ENCODE measurements at regions not wholly inside any gene's neighbourhood (a gene's known extent, or its start where the extent isn't known, plus 50 kb on each side); places are given as distances from the start of the nearest gene placed in this dataset.

GRCh38 chr3:177948716-177949425 is 587.4 kb upstream of the KCNMB2 start:
- Histone ChIP-seq H3K27ac (no peak overlapping the region), H3K4me3 (no peak overlapping the region), H3K27me3 (no peaks in the 10 kb centered on the region), H3K9me3 (no peaks in the 10 kb centered on the region), H3K36me3 (no peaks in the 10 kb centered on the region), H3K4me1 (no peaks in the 10 kb centered on the region)
- no peak for DNase-seq
- TF ChIP-seq CTCF (IDR thresholded peaks at IDR 0.05) (no peak), POLR2A (IDR thresholded peaks at IDR 0.05) (no peak), EP300 (IDR thresholded peaks at IDR 0.05) (no peak), POLR2AphosphoS5 (IDR thresholded peaks at IDR 0.05) (no peak)
- intact Hi-C loops (cut with DNase I): no loop called here
- WGBS, 2 donors: 86 to 93% methylated on average over 4 of the region's 4 CpGs

- intact Hi-C loops (cut with DNase I): no loop called here
- no peaks in the 10 kb centered on the region for H3K27me3 ChIP-seq
- no peak for DNase-seq
- no peak overlapping the region for H3K27ac ChIP-seq
- H3K4me3 ChIP-seq: no peak overlapping the region
- 59 to 70% methylated on average over 5 of the region's 5 CpGs for WGBS, 2 donors
- peaks cover 0 to 18% (median 16%) of the 10 kb centered on the region in 4 donors for H3K4me1 ChIP-seq
- H3K36me3 ChIP-seq: no peaks in the 10 kb centered on the region
- TF ChIP-seq CTCF (IDR thresholded peaks at IDR 0.05): no peak
- no peak for TF ChIP-seq POLR2A (IDR thresholded peaks at IDR 0.05)
- no peak for TF ChIP-seq EP300 (IDR thresholded peaks at IDR 0.05)
- no peak for TF ChIP-seq POLR2AphosphoS5 (IDR thresholded peaks at IDR 0.05)
- H3K9me3 ChIP-seq: no peaks in the 10 kb centered on the region
These were observed 577.0 kb upstream of the KCNMB2 start for GRCh38 chr3:177959188-177959587.

GRCh38 chr3:177960014-177960413 is 576.2 kb upstream of the KCNMB2 start:
- no peaks in the 10 kb centered on the region for H3K27me3 ChIP-seq
- intact Hi-C loops (cut with DNase I): no loop called here
- no peaks in the 10 kb centered on the region for H3K36me3 ChIP-seq
- H3K9me3 ChIP-seq: no peaks in the 10 kb centered on the region
- H3K27ac ChIP-seq: peak overlapping the region in 2 of 4 donors; percentile 0 to 8
- WGBS, 2 donors: 76 to 78% methylated on average over 2 of the region's 2 CpGs
- TF ChIP-seq EP300 (IDR thresholded peaks at IDR 0.05): no peak
- no peak for TF ChIP-seq POLR2AphosphoS5 (IDR thresholded peaks at IDR 0.05)
- TF ChIP-seq POLR2A (IDR thresholded peaks at IDR 0.05): no peak
- TF ChIP-seq CTCF (IDR thresholded peaks at IDR 0.05): no peak
- no peak for DNase-seq
- H3K4me1 ChIP-seq: peaks cover 0 to 18% (median 16%) of the 10 kb centered on the region in 4 donors
- H3K4me3 ChIP-seq: no peak overlapping the region

- H3K27me3 ChIP-seq: no peaks in the 10 kb centered on the region
- H3K4me1 ChIP-seq: peaks cover 0 to 18% (median 16%) of the 10 kb centered on the region in 4 donors
- H3K9me3 ChIP-seq: no peaks in the 10 kb centered on the region
- H3K4me3 ChIP-seq: no peak overlapping the region
- no peak overlapping the region for H3K27ac ChIP-seq
- intact Hi-C loops (cut with DNase I): no loop called here
- TF ChIP-seq POLR2A (IDR thresholded peaks at IDR 0.05) (no peak), EP300 (IDR thresholded peaks at IDR 0.05) (no peak)
- H3K36me3 ChIP-seq: no peaks in the 10 kb centered on the region
- DNase-seq: no peak
These were observed 575.5 kb upstream of the KCNMB2 start for GRCh38 chr3:177960722-177961121.

- intact Hi-C loops (cut with DNase I): no loop called here
- Histone ChIP-seq H3K4me3 (no peak overlapping the region), H3K36me3 (no peaks in the 10 kb centered on the region), H3K27ac (no peak overlapping the region), H3K9me3 (no peaks in the 10 kb centered on the region), H3K27me3 (no peaks in the 10 kb centered on the region), H3K4me1 (peaks cover 0 to 18% (median 16%) of the 10 kb centered on the region in 4 donors)
- WGBS, 2 donors: 94% methylated on average over 3 of the region's 3 CpGs
- DNase-seq: no peak
- TF ChIP-seq POLR2AphosphoS5 (IDR thresholded peaks at IDR 0.05) (no peak), EP300 (IDR thresholded peaks at IDR 0.05) (no peak), CTCF (IDR thresholded peaks at IDR 0.05) (no peak), POLR2A (IDR thresholded peaks at IDR 0.05) (no peak)
These were observed 574.5 kb upstream of the KCNMB2 start for GRCh38 chr3:177961784-177962183.
